ENCODE measurements at regions not wholly inside any gene's neighbourhood (a gene's known extent, or its start where the extent isn't known, plus 50 kb on each side); places are given as distances from the start of the nearest gene placed in this dataset.

DNA sequence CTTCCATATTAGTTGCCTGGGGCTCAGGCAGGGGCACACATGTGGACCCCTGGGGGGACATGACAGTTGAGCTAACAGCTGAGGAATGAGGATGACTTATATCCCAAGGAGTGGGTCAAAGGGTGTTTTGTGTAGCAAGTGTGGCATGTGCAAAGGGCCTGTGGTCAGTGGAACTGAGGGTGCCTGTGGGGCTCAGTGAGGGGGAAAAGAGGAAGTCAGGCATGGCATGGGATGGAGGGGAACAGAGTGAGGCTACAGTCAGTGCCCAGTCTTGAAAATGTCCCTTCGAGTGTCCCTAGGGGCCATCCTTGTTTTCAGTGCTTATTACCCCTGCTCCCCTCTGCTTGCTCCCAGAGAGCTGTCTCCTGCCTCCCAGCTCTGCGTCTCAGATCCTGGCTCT is 64.3 kb upstream of the CD99 start:
- Histone ChIP-seq H3K27ac (ENCODE audit: low read depth, low read length) (no peak overlapping the region), H3K79me2 (ENCODE audit: control insufficient read depth in 1 of 2, insufficient read depth in 2 of 2, low read length in 2 of 2) (no peaks in the 10 kb centered on the region), H3K9ac (replicated peaks in 1 of 4; ENCODE audit: extremely low read depth in 1 of 4, low read depth in 3 of 4, low read length in 3 of 4) (no peak overlapping the region), H3K4me1 (replicated peaks in 1 of 4; ENCODE audit: control insufficient read depth in 3 of 4, insufficient read depth in 4 of 4, low read length in 3 of 4) (no peaks in the 10 kb centered on the region), H2AK5ac (ENCODE audit: low read depth, low read length) (no peak overlapping the region), H4K20me1 (replicated peaks in 1 of 2; ENCODE audit: control insufficient read depth in 1 of 2, insufficient read depth in 2 of 2, low read length in 2 of 2) (no peaks in the 10 kb centered on the region), H3K23me2 (ENCODE audit: low read depth, low read length) (no peaks in the 10 kb centered on the region), H3K23ac (ENCODE audit: insufficient read length) (no peak overlapping the region), H2BK20ac (ENCODE audit: low read length) (no peak overlapping the region), H2BK120ac (replicated peaks; ENCODE audit: low read depth, low read length) (no peak overlapping the region), H4K91ac (replicated peaks; ENCODE audit: insufficient read length, low read length) (no peak overlapping the region), H3K4ac (replicated peaks; ENCODE audit: insufficient read length, low read depth, low read length) (no peak overlapping the region), H4K8ac (ENCODE audit: extremely low read depth, insufficient read depth, low read length) (no peak overlapping the region), H3K56ac (replicated peaks; ENCODE audit: insufficient read length, low read depth, low read length) (no peak overlapping the region), H3K27me3 (replicated peaks in 1 of 4; ENCODE audit: control insufficient read depth in 3 of 4, extremely low read depth in 1 of 4, insufficient read depth in 3 of 4, low read length in 3 of 4) (no peaks in the 10 kb centered on the region), H2BK12ac (ENCODE audit: low read depth, low read length) (no peak overlapping the region), H3K14ac (ENCODE audit: insufficient read length) (no peak overlapping the region), H3K79me1 (ENCODE audit: low read depth, low read length) (peaks cover 3% of the 10 kb centered on the region; the same call in 1 of the 2 replicates), H2BK5ac (ENCODE audit: low read depth, low read length) (no peak overlapping the region), H3K4me2 (ENCODE audit: insufficient read depth in 1 of 2, low read depth in 2 of 2, low read length in 2 of 2) (no peak overlapping the region), H3K9me3 (ENCODE audit: insufficient read depth in 2 of 2, low read depth in 1 of 2, low read length in 1 of 2) (no peaks in the 10 kb centered on the region), H3K36me3 (ENCODE audit: control insufficient read depth in 2 of 4, insufficient read depth in 4 of 4, low read length in 3 of 4) (peaks cover 6 to 56% (median 35%) of the 10 kb centered on the region in 4 experiments; a peak in 7 of 8 replicates), H2BK15ac (ENCODE audit: low read length) (no peak overlapping the region), H4K5ac (ENCODE audit: insufficient read length, low read depth, low read length) (no peak overlapping the region), H3K4me3 (ENCODE audit: extremely low read depth in 1 of 4, insufficient read depth in 2 of 4, low read depth in 3 of 4, low read length in 4 of 4) (no peak overlapping the region), H2AFZ (ENCODE audit: low read length) (no peak overlapping the region), H3K18ac (ENCODE audit: extremely low read depth, low read length) (no peak overlapping the region)
- 75% methylated on average over 2 of the region's 2 CpGs; no CpG with 5 or more reads in 1 of the 2 experiments for WGBS, 2 experiments (ENCODE audit: extremely low coverage in 1 of 2, insufficient coverage in 1 of 2, insufficient read length in 1 of 2, insufficient replicate concordance in 2 of 2, low coverage in 1 of 2, low lambda C conversion rate in 2 of 2, missing lambda C conversion rate in 1 of 2)
- ChIA-PET POLR2A (ENCODE audit: partially characterized antibody) (no interaction called here), CTCF (ENCODE audit: partially characterized antibody) (no interaction called here)
- DNase-seq (ENCODE audit: low read depth in 1 of 2, low spot score in 2 of 2) (peak in 1 of 2 experiments; percentile 39), FAIRE-seq (no peak)
- TF ChIP-seq ATF2 (IDR thresholded peaks at IDR 0.05; ENCODE audit: low read length) (no peak), KDM1A (IDR thresholded peaks at IDR 0.05; ENCODE audit: borderline replicate concordance, low read length) (peak; percentile 81; the same call in 1 of the 2 replicates)
